ENCODE measurements at regions not wholly inside any gene's neighbourhood (a gene's known extent, or its start where the extent isn't known, plus 50 kb on each side); places are given as distances from the start of the nearest gene placed in this dataset.

GRCh38 chr12:114253976-114254778 lies 151.8 kb downstream of the TBX5 start:
- H3K27me3 ChIP-seq (ENCODE audit: control insufficient read depth, insufficient read depth, low read length): no peaks in the 10 kb centered on the region
- no peak overlapping the region for H3K27ac ChIP-seq (ENCODE audit: low read depth, low read length)
- no peaks in the 10 kb centered on the region for H3K36me3 ChIP-seq (ENCODE audit: control insufficient read depth, insufficient read depth, low read length)
- no peaks in the 10 kb centered on the region for H3K9me3 ChIP-seq (ENCODE audit: control insufficient read depth, insufficient read depth, low read depth, low read length)
- H3K9ac ChIP-seq (ENCODE audit: low read length): no peak overlapping the region
- no peak overlapping the region for H3K4me3 ChIP-seq (ENCODE audit: low read depth, low read length)
- no peaks in the 10 kb centered on the region for H3K4me1 ChIP-seq (ENCODE audit: control insufficient read depth, insufficient read depth, low read length)

GRCh38 chr12:114248527-114248926 lies 157.4 kb downstream of the TBX5 start:
- H3K4me1 ChIP-seq (ENCODE audit: control insufficient read depth, insufficient read depth, low read length): no peaks in the 10 kb centered on the region
- no peaks in the 10 kb centered on the region for H3K36me3 ChIP-seq (ENCODE audit: control insufficient read depth, insufficient read depth, low read length)
- no peak overlapping the region for H3K27ac ChIP-seq (ENCODE audit: low read depth, low read length)
- H3K9ac ChIP-seq (ENCODE audit: low read length): no peak overlapping the region
- no peaks in the 10 kb centered on the region for H3K27me3 ChIP-seq (ENCODE audit: control insufficient read depth, insufficient read depth, low read length)
- H3K4me3 ChIP-seq (ENCODE audit: low read depth, low read length): no peak overlapping the region
- no peaks in the 10 kb centered on the region for H3K9me3 ChIP-seq (ENCODE audit: control insufficient read depth, insufficient read depth, low read depth, low read length)

GRCh38 chr12:114245555-114245954 lies 160.4 kb downstream of the TBX5 start:
- Histone ChIP-seq H3K27ac (ENCODE audit: low read depth, low read length) (no peak overlapping the region), H3K36me3 (ENCODE audit: control insufficient read depth, insufficient read depth, low read length) (no peaks in the 10 kb centered on the region), H3K27me3 (ENCODE audit: control insufficient read depth, insufficient read depth, low read length) (no peaks in the 10 kb centered on the region), H3K4me3 (ENCODE audit: low read depth, low read length) (no peak overlapping the region), H3K9me3 (ENCODE audit: control insufficient read depth, insufficient read depth, low read depth, low read length) (no peaks in the 10 kb centered on the region), H3K4me1 (ENCODE audit: control insufficient read depth, insufficient read depth, low read length) (no peaks in the 10 kb centered on the region), H3K9ac (ENCODE audit: low read length) (no peak overlapping the region)

GRCh38 chr12:114241973-114242434 lies 163.9 kb downstream of the TBX5 start:
- H3K36me3 ChIP-seq (ENCODE audit: control insufficient read depth, insufficient read depth, low read length): no peaks in the 10 kb centered on the region
- peaks cover 4% of the 10 kb centered on the region; the same call in 1 of the 2 replicates for H3K4me1 ChIP-seq (ENCODE audit: control insufficient read depth, insufficient read depth, low read length)
- H3K9me3 ChIP-seq (ENCODE audit: control insufficient read depth, insufficient read depth, low read depth, low read length): no peaks in the 10 kb centered on the region
- H3K4me3 ChIP-seq (ENCODE audit: low read depth, low read length): no peak overlapping the region
- peaks cover 5% of the 10 kb centered on the region; the same call in 1 of the 2 replicates for H3K27me3 ChIP-seq (ENCODE audit: control insufficient read depth, insufficient read depth, low read length)
- no peak overlapping the region for H3K9ac ChIP-seq (ENCODE audit: low read length)
- H3K27ac ChIP-seq (ENCODE audit: low read depth, low read length): no peak overlapping the region

- Histone ChIP-seq H3K4me3 (ENCODE audit: low read depth, low read length) (no peak overlapping the region), H3K27ac (ENCODE audit: low read depth, low read length) (no peak overlapping the region), H3K36me3 (ENCODE audit: control insufficient read depth, insufficient read depth, low read length) (no peaks in the 10 kb centered on the region), H3K4me1 (ENCODE audit: control insufficient read depth, insufficient read depth, low read length) (peaks cover 4% of the 10 kb centered on the region; the same call in 1 of the 2 replicates), H3K27me3 (ENCODE audit: control insufficient read depth, insufficient read depth, low read length) (peaks cover 5% of the 10 kb centered on the region; the same call in 1 of the 2 replicates), H3K9me3 (ENCODE audit: control insufficient read depth, insufficient read depth, low read depth, low read length) (no peaks in the 10 kb centered on the region), H3K9ac (ENCODE audit: low read length) (no peak overlapping the region)
Observed at GRCh38 chr12:114240288-114240687, 165.7 kb downstream of the TBX5 start.

- H3K36me3 ChIP-seq (ENCODE audit: control insufficient read depth, insufficient read depth, low read length): no peaks in the 10 kb centered on the region
- no peak overlapping the region for H3K9ac ChIP-seq (ENCODE audit: low read length)
- H3K27ac ChIP-seq (ENCODE audit: low read depth, low read length): no peak overlapping the region
- H3K9me3 ChIP-seq (ENCODE audit: control insufficient read depth, insufficient read depth, low read depth, low read length): no peaks in the 10 kb centered on the region
- peaks cover 4% of the 10 kb centered on the region; the same call in 1 of the 2 replicates for H3K4me1 ChIP-seq (ENCODE audit: control insufficient read depth, insufficient read depth, low read length)
- no peak overlapping the region for H3K4me3 ChIP-seq (ENCODE audit: low read depth, low read length)
- peaks cover 5% of the 10 kb centered on the region; the same call in 1 of the 2 replicates for H3K27me3 ChIP-seq (ENCODE audit: control insufficient read depth, insufficient read depth, low read length)
Observed at GRCh38 chr12:114238808-114239207, 167.1 kb downstream of the TBX5 start.

GRCh38 chr12:114237230-114237629 lies 168.7 kb downstream of the TBX5 start:
- no peak overlapping the region for H3K4me3 ChIP-seq (ENCODE audit: low read depth, low read length)
- no peak overlapping the region for H3K9ac ChIP-seq (ENCODE audit: low read length)
- H3K27me3 ChIP-seq (ENCODE audit: control insufficient read depth, insufficient read depth, low read length): peaks cover 5% of the 10 kb centered on the region; the same call in 1 of the 2 replicates
- H3K4me1 ChIP-seq (ENCODE audit: control insufficient read depth, insufficient read depth, low read length): peaks cover 4% of the 10 kb centered on the region; the same call in 1 of the 2 replicates
- no peaks in the 10 kb centered on the region for H3K9me3 ChIP-seq (ENCODE audit: control insufficient read depth, insufficient read depth, low read depth, low read length)
- no peaks in the 10 kb centered on the region for H3K36me3 ChIP-seq (ENCODE audit: control insufficient read depth, insufficient read depth, low read length)
- H3K27ac ChIP-seq (ENCODE audit: low read depth, low read length): no peak overlapping the region

- Histone ChIP-seq H3K4me1 (ENCODE audit: control insufficient read depth, insufficient read depth, low read length) (no peaks in the 10 kb centered on the region), H3K9ac (ENCODE audit: low read length) (no peak overlapping the region), H3K27me3 (ENCODE audit: control insufficient read depth, insufficient read depth, low read length) (no peaks in the 10 kb centered on the region), H3K4me3 (ENCODE audit: low read depth, low read length) (no peak overlapping the region), H3K9me3 (ENCODE audit: control insufficient read depth, insufficient read depth, low read depth, low read length) (no peaks in the 10 kb centered on the region), H3K27ac (ENCODE audit: low read depth, low read length) (no peak overlapping the region), H3K36me3 (ENCODE audit: control insufficient read depth, insufficient read depth, low read length) (no peaks in the 10 kb centered on the region)
Observed at GRCh38 chr12:114232187-114232586, 173.8 kb downstream of the TBX5 start.

- Histone ChIP-seq H3K36me3 (ENCODE audit: control insufficient read depth, insufficient read depth, low read length) (no peaks in the 10 kb centered on the region), H3K4me3 (ENCODE audit: low read depth, low read length) (no peak overlapping the region), H3K27ac (ENCODE audit: low read depth, low read length) (no peak overlapping the region), H3K9ac (ENCODE audit: low read length) (no peak overlapping the region), H3K27me3 (ENCODE audit: control insufficient read depth, insufficient read depth, low read length) (peaks cover 12% of the 10 kb centered on the region), H3K4me1 (ENCODE audit: control insufficient read depth, insufficient read depth, low read length) (peaks cover 10% of the 10 kb centered on the region; the same call in 1 of the 2 replicates), H3K9me3 (ENCODE audit: control insufficient read depth, insufficient read depth, low read depth, low read length) (no peaks in the 10 kb centered on the region)
Observed at GRCh38 chr12:114229150-114229549, 176.8 kb downstream of the TBX5 start.

- no peak overlapping the region for H3K27ac ChIP-seq (ENCODE audit: low read depth, low read length)
Observed at GRCh38 chr12:114226241-114226928, 179.6 kb downstream of the TBX5 start.

More at GRCh38 chr12:114226241-114226928, 179.6 kb downstream of the TBX5 start:
- Histone ChIP-seq H3K27me3 (ENCODE audit: control insufficient read depth, insufficient read depth, low read length) (peaks cover 16% of the 10 kb centered on the region), H3K36me3 (ENCODE audit: control insufficient read depth, insufficient read depth, low read length) (no peaks in the 10 kb centered on the region), H3K9ac (ENCODE audit: low read length) (no peak overlapping the region), H3K9me3 (ENCODE audit: control insufficient read depth, insufficient read depth, low read depth, low read length) (no peaks in the 10 kb centered on the region), H3K4me3 (ENCODE audit: low read depth, low read length) (no peak overlapping the region), H3K4me1 (ENCODE audit: control insufficient read depth, insufficient read depth, low read length) (peaks cover 18% of the 10 kb centered on the region; the same call in 1 of the 2 replicates)

All from HUES6 (cell line).